ENCODE measurements at regions not wholly inside any gene's neighbourhood (a gene's known extent, or its start where the extent isn't known, plus 50 kb on each side); places are given as distances from the start of the nearest gene placed in this dataset.

DNA sequence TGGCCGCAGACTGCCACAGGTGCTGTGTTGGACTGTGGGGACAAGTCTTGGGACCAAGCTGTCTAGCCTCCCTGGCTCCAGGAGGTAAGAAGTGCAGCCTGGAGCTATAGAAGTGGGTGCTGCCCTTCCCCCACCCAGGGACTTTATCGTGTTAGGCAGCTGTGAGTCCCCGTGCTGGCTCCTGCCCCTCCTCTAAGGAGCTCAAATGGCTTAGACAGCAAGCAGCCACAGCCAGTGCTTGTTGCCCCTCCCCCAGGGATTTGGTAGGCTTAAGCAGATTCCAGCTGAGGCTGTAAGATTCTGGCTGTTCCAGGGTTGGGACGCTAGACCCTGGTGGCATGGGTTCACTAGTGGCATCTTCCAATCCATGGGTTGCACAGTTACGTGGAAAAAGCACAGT is 979.4 kb upstream of the PCDH10 start:
- TF ChIP-seq, protein P1, sequence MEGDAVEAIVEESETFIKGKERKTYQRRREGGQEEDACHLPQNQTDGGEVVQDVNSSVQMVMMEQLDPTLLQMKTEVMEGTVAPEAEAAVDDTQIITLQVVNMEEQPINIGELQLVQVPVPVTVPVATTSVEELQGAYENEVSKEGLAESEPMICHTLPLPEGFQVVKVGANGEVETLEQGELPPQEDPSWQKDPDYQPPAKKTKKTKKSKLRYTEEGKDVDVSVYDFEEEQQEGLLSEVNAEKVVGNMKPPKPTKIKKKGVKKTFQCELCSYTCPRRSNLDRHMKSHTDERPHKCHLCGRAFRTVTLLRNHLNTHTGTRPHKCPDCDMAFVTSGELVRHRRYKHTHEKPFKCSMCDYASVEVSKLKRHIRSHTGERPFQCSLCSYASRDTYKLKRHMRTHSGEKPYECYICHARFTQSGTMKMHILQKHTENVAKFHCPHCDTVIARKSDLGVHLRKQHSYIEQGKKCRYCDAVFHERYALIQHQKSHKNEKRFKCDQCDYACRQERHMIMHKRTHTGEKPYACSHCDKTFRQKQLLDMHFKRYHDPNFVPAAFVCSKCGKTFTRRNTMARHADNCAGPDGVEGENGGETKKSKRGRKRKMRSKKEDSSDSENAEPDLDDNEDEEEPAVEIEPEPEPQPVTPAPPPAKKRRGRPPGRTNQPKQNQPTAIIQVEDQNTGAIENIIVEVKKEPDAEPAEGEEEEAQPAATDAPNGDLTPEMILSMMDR (conservative IDR thresholded peaks at IDR 0.05) = no peak

DNA sequence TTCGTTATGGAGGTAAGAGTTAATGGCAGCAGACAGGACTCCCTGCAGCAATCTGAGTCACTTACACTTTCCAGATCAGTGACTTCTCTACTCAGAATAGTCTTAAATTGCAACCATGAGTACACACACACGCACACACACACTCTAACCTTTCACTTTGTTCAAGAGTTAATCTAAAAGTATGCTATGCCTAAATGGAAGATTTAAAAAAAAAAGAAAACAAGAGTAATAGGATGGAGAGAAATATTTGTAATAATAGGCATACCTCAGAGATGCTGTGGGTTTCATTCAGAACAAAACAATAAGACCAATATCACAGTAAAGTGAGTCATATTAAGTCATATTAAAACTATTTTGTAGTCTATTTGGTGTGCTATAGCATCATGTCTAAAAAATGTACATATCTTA is 969.1 kb upstream of the PCDH10 start:
- TF ChIP-seq, protein P1 (conservative IDR thresholded peaks at IDR 0.05) = no peak
- H3K27ac ChIP-seq = no peak overlapping the region

More for the DNA sequence above, 979.4 kb upstream of the PCDH10 start:
- H3K27ac ChIP-seq = no peak overlapping the region

DNA sequence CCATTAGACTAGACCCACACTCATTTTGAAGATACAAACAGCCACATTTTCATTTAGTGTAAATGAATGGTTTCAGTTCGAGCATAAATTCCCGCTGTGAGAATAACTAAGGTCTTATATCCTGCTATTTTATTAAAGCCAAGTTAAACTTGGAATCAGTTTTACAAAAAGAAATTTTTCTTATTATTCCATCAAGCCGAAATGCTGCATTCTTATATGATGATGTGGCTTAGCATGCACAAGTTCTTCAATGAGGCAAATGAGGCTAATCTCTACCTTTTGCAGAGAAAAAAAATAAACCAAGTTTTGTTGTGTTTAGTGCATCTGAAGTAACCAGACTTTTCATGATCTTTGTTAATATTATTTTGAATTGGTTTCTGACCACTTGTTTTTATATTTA is 953.9 kb upstream of the PCDH10 start:
- no peak overlapping the region for H3K27ac ChIP-seq

DNA sequence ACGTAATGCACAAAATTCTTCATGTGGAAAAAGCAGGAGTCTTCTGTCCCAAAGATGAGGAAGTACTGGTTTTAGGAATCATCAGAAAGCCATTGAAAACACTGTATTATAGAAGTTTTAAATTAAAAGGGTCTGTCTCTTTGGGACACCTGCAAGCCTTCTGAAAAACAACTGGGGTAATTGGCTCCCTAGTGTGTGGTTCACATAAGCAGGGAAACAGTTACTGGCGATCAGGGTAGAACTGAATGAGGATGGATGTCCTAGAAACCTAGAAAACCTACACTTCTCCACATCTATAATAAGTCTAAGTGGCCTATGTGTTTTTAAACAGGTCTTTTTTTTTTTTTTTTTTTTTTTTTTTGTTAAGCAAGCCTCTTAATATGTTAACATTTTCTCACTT is 945.5 kb upstream of the PCDH10 start:
- no peak overlapping the region for H3K27ac ChIP-seq
- TF ChIP-seq, protein P1 (conservative IDR thresholded peaks at IDR 0.05) = no peak

More for the DNA sequence above, 953.9 kb upstream of the PCDH10 start:
- TF ChIP-seq, protein P1 (conservative IDR thresholded peaks at IDR 0.05) = no peak

DNA sequence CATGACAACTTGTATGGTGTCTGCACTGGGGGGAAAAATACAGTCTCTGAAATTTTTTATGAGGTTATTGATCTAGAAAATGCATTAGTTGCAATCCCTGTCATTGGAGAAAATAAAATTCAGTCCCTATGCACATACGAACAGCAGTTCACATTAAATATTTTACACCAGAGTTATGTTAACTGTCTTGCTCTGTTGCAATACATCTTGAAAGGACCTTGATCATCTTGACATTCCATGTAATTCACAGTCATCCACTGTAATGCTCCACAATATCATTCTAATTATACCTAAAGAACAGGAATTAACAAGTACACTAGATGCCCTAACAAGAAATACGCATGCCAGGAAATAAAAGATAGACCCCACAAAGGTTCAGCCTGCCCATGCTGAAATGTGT is 934.6 kb upstream of the PCDH10 start:
- TF ChIP-seq, protein P1 (conservative IDR thresholded peaks at IDR 0.05) = no peak

DNA sequence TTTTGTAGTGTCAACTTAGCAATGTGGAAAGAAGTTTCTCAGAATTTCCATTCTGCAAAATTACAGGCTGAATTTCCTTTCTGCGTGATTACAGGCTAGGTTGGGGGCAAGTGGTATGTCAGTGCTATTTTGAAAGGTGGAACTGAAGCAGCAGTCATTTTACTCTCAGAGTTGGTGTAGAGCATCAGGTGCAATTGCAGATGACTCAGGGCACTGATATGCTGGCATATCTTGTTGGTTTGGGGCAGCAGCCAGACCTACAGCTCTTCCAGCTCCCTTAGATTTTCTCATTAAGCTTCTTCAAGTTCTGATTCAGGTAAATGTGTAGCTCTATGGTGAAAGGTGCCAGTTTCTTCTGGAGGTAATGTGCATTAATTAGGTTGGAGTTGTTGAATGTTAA is 930.7 kb upstream of the PCDH10 start:
- TF ChIP-seq, protein P1 (conservative IDR thresholded peaks at IDR 0.05) = no peak
- no peak overlapping the region for H3K27ac ChIP-seq

More for the DNA sequence above, 934.6 kb upstream of the PCDH10 start:
- H3K27ac ChIP-seq = no peak overlapping the region

DNA sequence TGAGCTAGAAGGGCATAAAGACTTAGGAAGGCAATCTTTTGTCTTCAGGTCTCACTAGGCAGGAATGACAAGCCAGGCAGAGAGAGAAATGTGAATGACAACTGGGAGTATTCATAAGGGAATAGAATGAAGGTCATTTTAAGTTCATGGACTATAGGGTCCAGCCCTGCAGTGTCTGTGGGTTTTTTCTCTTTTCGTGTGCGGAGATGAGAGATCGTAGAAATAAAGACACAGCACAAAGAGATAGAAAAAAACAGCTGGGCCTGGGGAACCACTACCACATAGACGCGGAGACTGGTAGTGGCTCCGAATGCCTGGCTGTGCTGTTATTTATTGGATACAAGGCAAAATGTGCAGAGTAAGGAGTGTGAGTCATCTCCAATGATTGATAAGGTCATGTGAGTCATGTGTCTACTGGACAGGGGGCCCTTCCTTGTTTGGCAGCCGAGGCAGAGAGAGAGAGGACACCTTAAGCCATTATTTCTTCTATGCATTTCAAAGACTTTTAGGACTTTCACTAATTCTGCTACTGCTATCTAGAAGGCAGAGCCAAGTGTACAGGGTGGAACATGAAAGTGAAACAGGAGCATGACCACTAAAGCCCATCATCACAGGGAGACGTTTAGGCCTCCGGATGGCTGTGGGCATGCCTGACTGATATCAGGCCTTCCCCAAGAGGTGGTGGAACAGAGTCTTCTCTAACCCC is 921.8 kb upstream of the PCDH10 start:
- TF ChIP-seq, protein P1 (conservative IDR thresholded peaks at IDR 0.05) = no peak

More for the DNA sequence above, 921.8 kb upstream of the PCDH10 start:
- H3K27ac ChIP-seq = no peak overlapping the region
